PC-3 (cell line): ENCODE measurements at regions not wholly inside any gene's neighbourhood (a gene's known extent, or its start where the extent isn't known, plus 50 kb on each side); places are given as distances from the start of the nearest gene placed in this dataset.

Experiments used
- EZH2 ChIP-seq: fragments of 300-600 bp; sonication (generic); IDR thresholded peaks from one replicate; pipeline ENCODE4 v1.6.1; 2017; ENCODE audit warnings: antibody characterized with exemption, mild to moderate bottlenecking, low read length; ENCODE audit not compliant: unreplicated experiment
- TF ChIP-seq, protein P1 (sequence below): fragments of 300-600 bp; sonication (generic); conservative IDR thresholded peaks from 2 replicates; pipeline ENCODE4 v1.5.1; 2017; ENCODE audit warnings: antibody characterized with exemption, low read depth, mild to moderate bottlenecking, low read length

- TF ChIP-seq, protein P1, sequence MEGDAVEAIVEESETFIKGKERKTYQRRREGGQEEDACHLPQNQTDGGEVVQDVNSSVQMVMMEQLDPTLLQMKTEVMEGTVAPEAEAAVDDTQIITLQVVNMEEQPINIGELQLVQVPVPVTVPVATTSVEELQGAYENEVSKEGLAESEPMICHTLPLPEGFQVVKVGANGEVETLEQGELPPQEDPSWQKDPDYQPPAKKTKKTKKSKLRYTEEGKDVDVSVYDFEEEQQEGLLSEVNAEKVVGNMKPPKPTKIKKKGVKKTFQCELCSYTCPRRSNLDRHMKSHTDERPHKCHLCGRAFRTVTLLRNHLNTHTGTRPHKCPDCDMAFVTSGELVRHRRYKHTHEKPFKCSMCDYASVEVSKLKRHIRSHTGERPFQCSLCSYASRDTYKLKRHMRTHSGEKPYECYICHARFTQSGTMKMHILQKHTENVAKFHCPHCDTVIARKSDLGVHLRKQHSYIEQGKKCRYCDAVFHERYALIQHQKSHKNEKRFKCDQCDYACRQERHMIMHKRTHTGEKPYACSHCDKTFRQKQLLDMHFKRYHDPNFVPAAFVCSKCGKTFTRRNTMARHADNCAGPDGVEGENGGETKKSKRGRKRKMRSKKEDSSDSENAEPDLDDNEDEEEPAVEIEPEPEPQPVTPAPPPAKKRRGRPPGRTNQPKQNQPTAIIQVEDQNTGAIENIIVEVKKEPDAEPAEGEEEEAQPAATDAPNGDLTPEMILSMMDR = no peak
- no peak for TF ChIP-seq EZH2
These were observed 2269.3 kb upstream of the RAG2 start for GRCh38 chr11:38867338-38867737.
